ENCODE measurements at regions not wholly inside any gene's neighbourhood (a gene's known extent, or its start where the extent isn't known, plus 50 kb on each side); places are given as distances from the start of the nearest gene placed in this dataset.
"Not testable (repeated sequence)": the region's sequence is repeated elsewhere in the genome, so short reads cannot be mapped to it uniquely, and the experiment has no call there.

- no peak for DNase-seq
These were observed 367.9 kb upstream of the SLC39A10 start for GRCh38 chr2:195289081-195289480.

GRCh38 chr2:195279840-195280427 is 377.1 kb upstream of the SLC39A10 start:
- DNase-seq = no peak

- no peak for DNase-seq
These were observed 386.5 kb upstream of the SLC39A10 start for GRCh38 chr2:195270466-195271039.

GRCh38 chr2:195269220-195269619 is 387.8 kb upstream of the SLC39A10 start:
- DNase-seq = no peak

- no peak for DNase-seq
These were observed 399.0 kb upstream of the SLC39A10 start for GRCh38 chr2:195257979-195258378.

GRCh38 chr2:195252018-195252417 is 405.0 kb upstream of the SLC39A10 start:
- no peak for DNase-seq

GRCh38 chr2:195251214-195251613 is 405.8 kb upstream of the SLC39A10 start:
- no peak for DNase-seq

GRCh38 chr2:195238826-195239225 is 418.2 kb upstream of the SLC39A10 start:
- DNase-seq = no peak

GRCh38 chr2:195238379-195238778 is 418.6 kb upstream of the SLC39A10 start:
- DNase-seq = no peak

- DNase-seq = not testable (repeated sequence)
These were observed 428.5 kb upstream of the SLC39A10 start for GRCh38 chr2:195228547-195228946.

- DNase-seq = no peak
These were observed 443.0 kb upstream of the SLC39A10 start for GRCh38 chr2:195214072-195214471.

- DNase-seq = no peak
These were observed 444.4 kb upstream of the SLC39A10 start for GRCh38 chr2:195212586-195212985.

GRCh38 chr2:195202163-195202845 is 454.7 kb upstream of the SLC39A10 start:
- no peak for DNase-seq

GRCh38 chr2:195199864-195200263 is 457.2 kb upstream of the SLC39A10 start:
- DNase-seq = no peak

GRCh38 chr2:195181059-195181705 is 475.8 kb upstream of the SLC39A10 start:
- no peak for DNase-seq

- no peak for DNase-seq
These were observed 488.7 kb upstream of the SLC39A10 start for GRCh38 chr2:195168369-195168768.

GRCh38 chr2:195164930-195165329 is 492.1 kb upstream of the SLC39A10 start:
- no peak for DNase-seq

GRCh38 chr2:195162918-195163317 is 494.1 kb upstream of the SLC39A10 start:
- no peak for DNase-seq

- DNase-seq = no peak
These were observed 494.8 kb upstream of the SLC39A10 start for GRCh38 chr2:195162194-195162593.

GRCh38 chr2:195160963-195161362 is 496.1 kb upstream of the SLC39A10 start:
- DNase-seq = no peak

- DNase-seq = no peak
These were observed 505.3 kb upstream of the SLC39A10 start for GRCh38 chr2:195151711-195152110.

- DNase-seq = no peak
These were observed 506.2 kb upstream of the SLC39A10 start for GRCh38 chr2:195150819-195151218.

GRCh38 chr2:195148004-195148403 is 509.0 kb upstream of the SLC39A10 start:
- no peak for DNase-seq

All from amniotic stem cell (primary cell).